Mesodermal cell (in vitro differentiated cells): ENCODE measurements at regions not wholly inside any gene's neighbourhood (a gene's known extent, or its start where the extent isn't known, plus 50 kb on each side); places are given as distances from the start of the nearest gene placed in this dataset.

Experiments
- H3K27ac ChIP-seq: 2 replicates; pipeline ENCODE4 v1.7.0; 2013; ENCODE audit warnings: mild to moderate bottlenecking, low read depth, low read length, moderate library complexity; ENCODE audit not compliant: severe bottlenecking
- H3K36me3 ChIP-seq: 2 replicates; pipeline ENCODE4 v1.7.1; 2013; ENCODE audit warnings: mild to moderate bottlenecking, low read length, moderate library complexity; ENCODE audit not compliant: control insufficient read depth, insufficient read depth
- H3K4me1 ChIP-seq: one replicate; pipeline ENCODE4 v1.7.1; 2013; ENCODE audit warnings: mild to moderate bottlenecking, low read length; ENCODE audit not compliant: insufficient read depth, control insufficient read depth, poor library complexity, severe bottlenecking
- H3K4me3 ChIP-seq: 2 replicates; pipeline ENCODE4 v1.7.0; 2013; ENCODE audit warnings: low read length, control low read depth, mild to moderate bottlenecking; ENCODE audit not compliant: insufficient read depth, poor library complexity, severe bottlenecking; ENCODE audit errors: extremely low read depth
- H3K9me3 ChIP-seq: 2 replicates; pipeline ENCODE4 v1.7.1; 2013; ENCODE audit warnings: mild to moderate bottlenecking, low read length, moderate library complexity; ENCODE audit not compliant: control insufficient read depth
- WGBS, 2 experiments: methylation state at CpG; one replicate each; pipeline ENCODE4 v1.1.5; 2013; ENCODE audit warnings: missing lambda C conversion rate in 2 of 2; ENCODE audit not compliant: insufficient coverage in 2 of 2; 5-methylcytosine and 5-hydroxymethylcytosine counted together

DNA sequence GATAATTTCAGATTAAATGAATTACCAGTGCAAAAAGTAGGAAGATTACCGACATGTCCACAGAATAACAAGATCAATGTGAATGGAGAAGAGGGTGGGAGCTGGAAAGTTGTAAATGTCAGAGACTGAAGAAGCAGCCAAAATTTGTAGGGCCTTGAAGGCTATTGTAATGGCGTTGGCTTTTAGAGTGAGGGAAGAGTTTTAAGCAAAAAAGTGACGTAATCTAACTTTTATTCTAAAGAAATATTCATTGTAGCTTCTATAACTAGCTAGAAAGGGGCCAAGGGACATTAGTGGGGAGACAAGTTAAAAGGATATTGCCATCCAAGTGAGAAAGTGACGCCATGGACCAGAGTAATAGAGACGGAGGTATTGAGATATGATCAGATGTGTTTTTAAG is 63.3 kb upstream of the PCDH7 start:
- Histone ChIP-seq H3K4me1 (no peaks in the 10 kb centered on the region), H3K27ac (no peak overlapping the region), H3K36me3 (no peaks in the 10 kb centered on the region), H3K9me3 (no peaks in the 10 kb centered on the region), H3K4me3 (no peak overlapping the region)
- WGBS, 2 experiments: 88 to 100% methylated on average over 3 to 4 of the region's 5 CpGs

DNA sequence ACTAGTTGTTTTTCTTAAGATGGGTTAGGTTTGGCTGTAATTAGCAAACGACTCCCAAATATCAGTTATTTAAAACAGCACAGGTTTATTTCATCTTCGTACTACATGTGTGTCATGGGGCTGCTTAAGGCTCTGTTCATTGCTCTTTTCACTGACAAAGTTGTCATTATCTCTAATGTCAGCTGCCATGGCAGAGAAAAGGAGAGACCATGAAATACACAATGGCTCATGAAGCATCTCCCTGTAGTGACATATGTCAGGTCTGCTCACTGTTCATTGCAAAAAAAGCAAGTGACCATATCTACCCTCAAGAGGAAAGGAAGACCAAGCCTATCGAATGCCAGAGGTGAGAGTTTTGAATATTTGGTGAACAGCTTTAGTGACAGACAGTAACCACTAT is 52.2 kb upstream of the PCDH7 start:
- Histone ChIP-seq H3K4me3 (no peak overlapping the region), H3K27ac (no peak overlapping the region), H3K36me3 (no peaks in the 10 kb centered on the region), H3K9me3 (no peaks in the 10 kb centered on the region), H3K4me1 (no peaks in the 10 kb centered on the region)
- WGBS, 2 experiments: 88% methylated on average over 1 of the region's 3 CpGs; no CpG with 5 or more reads in 1 of the 2 experiments

DNA sequence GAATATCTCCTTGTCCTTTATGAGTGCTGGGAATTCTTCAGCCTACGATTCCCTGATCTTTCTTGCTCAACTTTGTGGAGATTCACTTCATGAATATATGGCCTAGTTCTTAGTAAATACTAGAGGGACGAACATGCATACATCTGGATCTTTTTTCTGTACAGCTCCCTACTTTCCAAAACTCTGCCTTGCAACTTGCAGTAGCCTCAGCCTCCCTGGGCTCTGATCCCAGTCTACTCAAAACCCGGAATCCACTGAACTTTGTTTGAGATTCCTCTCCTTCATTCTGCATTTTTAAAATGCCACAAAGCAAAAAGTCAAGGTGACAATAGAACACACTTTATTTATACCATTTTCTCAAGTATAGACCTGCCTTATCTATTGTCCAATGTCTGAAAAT is 50.0 kb upstream of the PCDH7 start:
- H3K4me1 ChIP-seq: no peaks in the 10 kb centered on the region
- no peaks in the 10 kb centered on the region for H3K9me3 ChIP-seq
- WGBS, 2 experiments: 71 to 93% methylated on average over 2 of the region's 3 CpGs
- no peaks in the 10 kb centered on the region for H3K36me3 ChIP-seq
- no peak overlapping the region for H3K27ac ChIP-seq
- H3K4me3 ChIP-seq: no peak overlapping the region
